Endothelial cell of umbilical vein (primary cell): ENCODE measurements at regions not wholly inside any gene's neighbourhood (a gene's known extent, or its start where the extent isn't known, plus 50 kb on each side); places are given as distances from the start of the nearest gene placed in this dataset.

Experiments used
- BruUV-seq: library from RNA; stranded (reverse); fragments of 400-500 nt; replicated peaks from 2 replicates; lab custom pipeline; 2021; lab: Mats Ljungman, UMichigan
- CTCF ChIA-PET: fragments of 300-600, 350-600 bp; sonication (Branson Sonifier 250); formaldehyde crosslinking; loops from one replicate; lab custom pipeline; 2021; ENCODE audit warnings: antibody characterized with exemption, inconsistent platforms; lab: Charles Lee
- POLR2A ChIA-PET: fragments of 300-600, 350-600 bp; sonication (Branson Sonifier 250); formaldehyde crosslinking; loops from one replicate; lab custom pipeline; 2021; ENCODE audit warnings: antibody characterized with exemption, inconsistent platforms; lab: Charles Lee
- DNase-seq: peaks from one replicate; pipeline ENCODE4 v3.0.0-alpha.2; 2011; ENCODE audit warnings: low read depth, low spot score
- FAIRE-seq: peaks from 2 replicates; lab custom pipeline; 2011; peaks lifted over from hg19 to GRCh38; lab: Jason Lieb, UNC
- H2AFZ ChIP-seq: 2 replicates; pipeline ENCODE4 v1.6.0; 2012; ENCODE audit warnings: low read depth, low read length, control low read depth, inconsistent platforms
- H3K27ac ChIP-seq: 2 replicates; pipeline ENCODE4 v1.5.1; 2011; ENCODE audit warnings: low read depth, mild to moderate bottlenecking, control low read depth, low read length, moderate library complexity; ENCODE audit not compliant: insufficient read depth
- H3K27me3 ChIP-seq, 2 experiments: 2 replicates each; pipeline versions ENCODE4 v1.6.0 to v1.6.1; 2011; ENCODE audit warnings: low read length in 2 of 2, mixed read lengths in 1 of 2; ENCODE audit not compliant: control insufficient read depth in 2 of 2, insufficient read depth in 2 of 2
- H3K36me3 ChIP-seq, 2 experiments: 2 replicates in 1 of 2; 3 replicates in 1 of 2; pipeline ENCODE4 v1.5.1; 2011; ENCODE audit warnings: low read length in 2 of 2, mild to moderate bottlenecking in 1 of 2, moderate library complexity in 1 of 2; ENCODE audit not compliant: control insufficient read depth in 2 of 2, insufficient read depth in 2 of 2; ENCODE audit errors: extremely low read depth in 1 of 2
- H3K4me1 ChIP-seq: 3 replicates; pipeline ENCODE4 v1.5.1; 2011; ENCODE audit warnings: mild to moderate bottlenecking, low read length; ENCODE audit not compliant: control insufficient read depth, insufficient read depth; ENCODE audit errors: extremely low read depth
- H3K4me2 ChIP-seq: 2 replicates; pipeline ENCODE4 v1.6.1; 2011; ENCODE audit warnings: low read length, control low read depth, mixed read lengths; ENCODE audit not compliant: insufficient read depth
- H3K4me3 ChIP-seq, 3 experiments: fragments of 200-600 bp in 1 of 3; sonication (generic), shearing (Covaris generic) in 1 of 3; replicated peaks in 1 of 3; 2 replicates each; pipeline ENCODE4 v1.5.1; 2011 to 2016; ENCODE audit warnings: control low read depth in 3 of 3, low read length in 3 of 3, mild to moderate bottlenecking in 2 of 3, inconsistent platforms in 1 of 3, low read depth in 1 of 3, moderate library complexity in 1 of 3; ENCODE audit not compliant: insufficient read depth in 1 of 3
- H3K79me2 ChIP-seq: 2 replicates; pipeline ENCODE4 v1.6.0; 2012; ENCODE audit warnings: low read length, inconsistent platforms; ENCODE audit not compliant: control insufficient read depth, insufficient read depth
- H3K9ac ChIP-seq: replicated peaks from 2 replicates; pipeline ENCODE3; 2011; ENCODE audit warnings: low read length, control low read depth; ENCODE audit not compliant: insufficient read depth; ENCODE audit errors: extremely low read depth
- H3K9me1 ChIP-seq: replicated peaks from 3 replicates; pipeline ENCODE4 v1.6.0; 2011; ENCODE audit warnings: mild to moderate bottlenecking, low read length; ENCODE audit not compliant: control insufficient read depth, insufficient read depth; ENCODE audit errors: extremely low read depth
- H3K9me3 ChIP-seq: replicated peaks from 2 replicates; pipeline ENCODE4 v1.5.1; 2012; ENCODE audit warnings: low read length, inconsistent platforms; ENCODE audit not compliant: control insufficient read depth, insufficient read depth
- H4K20me1 ChIP-seq: replicated peaks from 2 replicates; pipeline ENCODE3; 2011; ENCODE audit warnings: mild to moderate bottlenecking, low read length; ENCODE audit not compliant: control insufficient read depth, insufficient read depth; ENCODE audit errors: extremely low read depth
- POLR2AphosphoS5 ChIP-seq: IDR thresholded peaks from 2 replicates; pipeline ENCODE4 v1.6.1; 2012; ENCODE audit warnings: low read depth, mild to moderate bottlenecking, control low read depth, low read length, moderate library complexity; ENCODE audit not compliant: insufficient read depth
- dilution Hi-C: fragments of 300-500 bp; cut with MboI; formaldehyde crosslinking; loops from one replicate; pipeline ENCODE4 v1.15.0; 2019; ENCODE audit warnings: low sequenced_read_pairs; ENCODE audit not compliant: extremely low pct_ligation_motif_present
- intact Hi-C: fragments of 100-400 bp; cut with micrococcal nuclease; formaldehyde crosslinking; loops from one replicate; pipeline ENCODE4 v1.10.0; 2022

DNA sequence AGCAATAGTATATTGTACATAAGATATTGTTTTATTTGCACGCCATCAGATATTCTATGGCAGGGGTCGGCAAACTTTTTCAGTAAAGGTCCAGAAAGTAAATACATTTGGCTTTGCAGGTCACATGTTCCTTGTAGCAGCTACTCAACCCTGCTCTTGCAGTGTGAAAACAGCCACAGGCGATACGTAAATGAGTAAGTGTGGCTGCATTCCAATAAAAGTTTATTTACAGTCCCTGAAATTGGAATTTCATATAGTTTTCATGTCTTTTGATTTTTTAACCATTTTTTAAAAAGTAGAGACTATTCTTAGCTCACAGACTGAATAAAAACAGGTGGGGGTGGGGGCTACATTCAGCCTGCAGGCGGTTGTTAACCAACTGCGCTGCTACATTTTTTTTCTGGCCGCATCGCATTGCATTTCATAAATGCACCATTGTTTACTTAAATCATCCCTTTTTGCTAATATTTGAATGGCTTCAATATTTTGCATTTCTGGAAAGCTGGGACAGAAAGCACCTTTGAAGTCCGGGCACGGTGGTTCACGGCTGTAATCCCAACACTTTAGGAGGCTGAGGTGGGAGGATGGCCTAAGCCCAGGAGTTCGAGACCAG lies 50.5 kb upstream of the HAPSTR1 start:
- dilution Hi-C loops (no loop called here), intact Hi-C loops (no loop called here)
- Histone ChIP-seq H3K9me1 (no peaks in the 10 kb centered on the region), H3K9ac (no peak overlapping the region), H3K4me3 (no peak overlapping the region), H3K27me3 (no peaks in the 10 kb centered on the region), H3K36me3 (no peaks in the 10 kb centered on the region), H3K79me2 (no peaks in the 10 kb centered on the region), H3K4me1 (no peaks in the 10 kb centered on the region), H2AFZ (no peak overlapping the region), H3K4me2 (no peak overlapping the region), H4K20me1 (no peaks in the 10 kb centered on the region), H3K27ac (no peak overlapping the region), H3K9me3 (no peaks in the 10 kb centered on the region)
- FAIRE-seq = no peak
- ChIA-PET POLR2A (no interaction called here), CTCF (interaction anchor here (0.8 kb wide), 1 partner anchor 32 kb away, joined by 3 read pairs; no protein-coding TSS in a partner anchor)
- no peak for DNase-seq
- TF ChIP-seq POLR2AphosphoS5 = no peak
- no TSS peak for BruUV-seq
